ENCODE measurements at regions not wholly inside any gene's neighbourhood (a gene's known extent, or its start where the extent isn't known, plus 50 kb on each side); places are given as distances from the start of the nearest gene placed in this dataset.

DNA sequence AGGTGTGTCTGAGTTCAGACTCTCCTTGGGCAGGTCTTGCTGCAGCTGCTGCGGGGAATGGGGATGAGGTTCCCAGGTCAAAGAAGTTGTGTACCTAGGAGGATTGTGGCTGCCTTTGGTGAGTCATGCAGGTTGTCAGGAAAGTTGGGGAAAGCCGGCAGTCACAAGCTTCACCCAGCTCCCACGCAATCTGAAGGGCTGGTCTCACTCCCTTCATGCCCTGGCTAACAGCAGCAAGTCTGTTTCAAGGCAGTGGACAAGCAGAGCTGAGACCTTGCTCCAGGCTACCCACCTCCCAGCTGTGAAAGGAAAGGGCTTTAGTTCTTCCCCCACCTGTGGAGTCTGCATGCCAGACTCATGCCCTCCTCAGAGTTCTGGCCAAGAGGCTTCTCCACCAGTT lies 287.2 kb downstream of the DTHD1 start:
- Histone ChIP-seq H3K36me3 (replicated peaks; ENCODE audit: insufficient read depth, low read depth) (no peaks in the 10 kb centered on the region), H3K4me1 (ENCODE audit: insufficient read depth) (no peaks in the 10 kb centered on the region), H3K9me3 (ENCODE audit: low read depth) (no peaks in the 10 kb centered on the region), H3K4me2 (no peak overlapping the region), H3K27me3 (no peaks in the 10 kb centered on the region), H3K79me2 (no peaks in the 10 kb centered on the region), H3K4me3 (no peak overlapping the region), H3K9me2 (replicated peaks; ENCODE audit: insufficient read depth) (no peaks in the 10 kb centered on the region), H2AFZ (no peak overlapping the region), H3K27ac (no peak overlapping the region), H4K20me1 (ENCODE audit: insufficient read depth, poor library complexity, severe bottlenecking) (no peaks in the 10 kb centered on the region)
- WGBS (ENCODE audit: low lambda C conversion rate, missing lambda C conversion rate): 71% methylated on average over 3 of the region's 3 CpGs
- TF ChIP-seq EZH2phosphoT487 (IDR thresholded peaks at IDR 0.05; ENCODE audit: low read depth, severe bottlenecking, unreplicated experiment): no peak
- TF ChIP-seq, protein P1, sequence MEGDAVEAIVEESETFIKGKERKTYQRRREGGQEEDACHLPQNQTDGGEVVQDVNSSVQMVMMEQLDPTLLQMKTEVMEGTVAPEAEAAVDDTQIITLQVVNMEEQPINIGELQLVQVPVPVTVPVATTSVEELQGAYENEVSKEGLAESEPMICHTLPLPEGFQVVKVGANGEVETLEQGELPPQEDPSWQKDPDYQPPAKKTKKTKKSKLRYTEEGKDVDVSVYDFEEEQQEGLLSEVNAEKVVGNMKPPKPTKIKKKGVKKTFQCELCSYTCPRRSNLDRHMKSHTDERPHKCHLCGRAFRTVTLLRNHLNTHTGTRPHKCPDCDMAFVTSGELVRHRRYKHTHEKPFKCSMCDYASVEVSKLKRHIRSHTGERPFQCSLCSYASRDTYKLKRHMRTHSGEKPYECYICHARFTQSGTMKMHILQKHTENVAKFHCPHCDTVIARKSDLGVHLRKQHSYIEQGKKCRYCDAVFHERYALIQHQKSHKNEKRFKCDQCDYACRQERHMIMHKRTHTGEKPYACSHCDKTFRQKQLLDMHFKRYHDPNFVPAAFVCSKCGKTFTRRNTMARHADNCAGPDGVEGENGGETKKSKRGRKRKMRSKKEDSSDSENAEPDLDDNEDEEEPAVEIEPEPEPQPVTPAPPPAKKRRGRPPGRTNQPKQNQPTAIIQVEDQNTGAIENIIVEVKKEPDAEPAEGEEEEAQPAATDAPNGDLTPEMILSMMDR (IDR thresholded peaks at IDR 0.05; ENCODE audit: poor library complexity): no peak
- TF ChIP-seq EZH2 (IDR thresholded peaks at IDR 0.05; ENCODE audit: borderline replicate concordance): no peak
- no peak for DNase-seq (ENCODE audit: low spot score)

DNA sequence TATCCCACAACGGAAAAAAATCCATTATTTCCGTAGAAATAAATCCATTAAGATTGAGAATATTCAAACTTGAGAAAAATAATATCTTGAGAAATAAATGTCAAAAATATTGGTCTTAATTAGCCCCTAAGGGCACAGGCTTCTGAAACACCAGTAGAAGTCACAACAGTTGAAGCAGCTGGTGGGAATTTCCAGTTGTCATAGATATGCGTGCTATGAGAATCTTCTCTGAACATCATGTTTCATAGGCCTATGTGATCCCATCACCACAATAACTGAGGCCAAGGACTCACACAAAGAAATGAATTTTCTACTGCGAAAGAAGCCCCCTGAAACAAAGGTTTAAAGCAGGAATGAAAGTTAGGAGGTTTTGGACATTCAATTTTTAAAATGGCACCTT lies 292.0 kb downstream of the DTHD1 start:
- DNase-seq (ENCODE audit: low spot score): no peak
- Histone ChIP-seq H4K20me1 (ENCODE audit: insufficient read depth, poor library complexity, severe bottlenecking) (no peaks in the 10 kb centered on the region), H3K9me3 (ENCODE audit: low read depth) (no peaks in the 10 kb centered on the region), H3K79me2 (no peaks in the 10 kb centered on the region), H3K9me2 (replicated peaks; ENCODE audit: insufficient read depth) (no peaks in the 10 kb centered on the region), H3K27ac (no peak overlapping the region), H3K27me3 (no peaks in the 10 kb centered on the region), H3K36me3 (replicated peaks; ENCODE audit: insufficient read depth, low read depth) (no peaks in the 10 kb centered on the region), H3K4me3 (no peak overlapping the region), H2AFZ (no peak overlapping the region), H3K4me2 (no peak overlapping the region), H3K4me1 (ENCODE audit: insufficient read depth) (no peaks in the 10 kb centered on the region)
- TF ChIP-seq, protein P1 (IDR thresholded peaks at IDR 0.05; ENCODE audit: poor library complexity): no peak
- 93% methylated on average over 4 of the region's 4 CpGs for WGBS (ENCODE audit: low lambda C conversion rate, missing lambda C conversion rate)

DNA sequence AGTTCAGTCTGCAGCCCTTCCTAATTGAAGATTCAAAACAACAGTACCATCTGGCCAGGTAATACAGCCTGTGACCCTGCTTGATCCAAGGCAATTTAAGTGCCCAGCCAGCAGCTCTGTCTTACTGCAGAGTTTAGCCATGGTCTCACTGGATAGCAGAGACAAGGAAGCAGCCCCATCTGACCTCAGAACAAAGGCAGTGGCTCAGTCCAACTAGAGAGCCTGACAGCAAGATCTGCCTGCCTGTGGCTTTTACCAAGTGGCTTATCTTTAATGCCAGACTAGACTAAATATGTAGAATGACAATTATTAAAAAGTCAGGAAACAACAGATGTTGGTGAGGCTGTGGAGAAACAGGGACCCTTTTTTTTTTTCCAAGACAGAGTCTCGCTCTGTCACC lies 293.4 kb downstream of the DTHD1 start:
- Histone ChIP-seq H3K36me3 (replicated peaks; ENCODE audit: insufficient read depth, low read depth) (no peaks in the 10 kb centered on the region), H3K4me2 (no peak overlapping the region), H4K20me1 (ENCODE audit: insufficient read depth, poor library complexity, severe bottlenecking) (no peaks in the 10 kb centered on the region), H3K27me3 (no peaks in the 10 kb centered on the region), H2AFZ (no peak overlapping the region), H3K27ac (no peak overlapping the region), H3K4me1 (ENCODE audit: insufficient read depth) (no peaks in the 10 kb centered on the region), H3K79me2 (no peaks in the 10 kb centered on the region), H3K9me2 (replicated peaks; ENCODE audit: insufficient read depth) (no peaks in the 10 kb centered on the region), H3K4me3 (no peak overlapping the region), H3K9me3 (ENCODE audit: low read depth) (no peaks in the 10 kb centered on the region)
- no peak for DNase-seq (ENCODE audit: low spot score)
- TF ChIP-seq, protein P1 (IDR thresholded peaks at IDR 0.05; ENCODE audit: poor library complexity): no peak
- TF ChIP-seq EZH2phosphoT487 (IDR thresholded peaks at IDR 0.05; ENCODE audit: low read depth, severe bottlenecking, unreplicated experiment): no peak
- no peak for TF ChIP-seq EZH2 (IDR thresholded peaks at IDR 0.05; ENCODE audit: borderline replicate concordance)
- WGBS (ENCODE audit: low lambda C conversion rate, missing lambda C conversion rate): 100% methylated on average over 1 of the region's 1 CpG

DNA sequence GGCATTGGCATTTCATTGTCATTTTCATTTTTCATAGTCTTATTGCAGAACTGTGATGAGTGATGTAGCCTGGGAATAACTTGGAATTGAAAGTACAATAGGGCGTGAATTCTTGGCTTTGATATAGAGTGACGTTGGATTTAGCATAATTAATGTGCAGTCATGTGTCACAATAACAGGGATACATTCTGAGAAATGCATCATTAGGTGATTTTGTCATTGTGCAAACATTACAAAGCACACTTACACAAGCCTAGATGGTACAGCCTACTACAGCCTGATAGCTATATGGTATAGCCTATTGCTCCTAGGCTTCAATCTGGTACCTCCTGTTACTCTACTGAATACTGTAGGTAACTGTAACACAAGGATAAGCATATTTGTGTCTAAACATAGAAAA lies 300.8 kb downstream of the DTHD1 start:
- no peak overlapping the region for H3K27ac ChIP-seq
- no peaks in the 10 kb centered on the region for H3K4me1 ChIP-seq (ENCODE audit: insufficient read depth)
- H3K4me2 ChIP-seq: no peak overlapping the region
- H3K27me3 ChIP-seq: no peaks in the 10 kb centered on the region
- H3K79me2 ChIP-seq: no peaks in the 10 kb centered on the region
- no peak overlapping the region for H2AFZ ChIP-seq
- H3K4me3 ChIP-seq: no peak overlapping the region
- 87% methylated on average over 2 of the region's 2 CpGs for WGBS (ENCODE audit: low lambda C conversion rate, missing lambda C conversion rate)
- H3K36me3 ChIP-seq (replicated peaks; ENCODE audit: insufficient read depth, low read depth): no peaks in the 10 kb centered on the region
- no peak for DNase-seq (ENCODE audit: low spot score)
- no peaks in the 10 kb centered on the region for H4K20me1 ChIP-seq (ENCODE audit: insufficient read depth, poor library complexity, severe bottlenecking)
- no peak for TF ChIP-seq EZH2 (IDR thresholded peaks at IDR 0.05; ENCODE audit: borderline replicate concordance)
- TF ChIP-seq EZH2phosphoT487 (IDR thresholded peaks at IDR 0.05; ENCODE audit: low read depth, severe bottlenecking, unreplicated experiment): no peak
- H3K9me2 ChIP-seq (replicated peaks; ENCODE audit: insufficient read depth): no peaks in the 10 kb centered on the region
- H3K9me3 ChIP-seq (ENCODE audit: low read depth): no peaks in the 10 kb centered on the region

All from hepatocyte (in vitro differentiated cells).